HG03575 (cell line): ENCODE measurements at regions not wholly inside any gene's neighbourhood (a gene's known extent, or its start where the extent isn't known, plus 50 kb on each side); places are given as distances from the start of the nearest gene placed in this dataset.

Experiments
- ATAC-seq: cut with Tn5 transposase; IDR thresholded peaks from one replicate; pipeline ENCODE4 v1.9.1; 2021; ENCODE audit not compliant: unreplicated experiment, insufficient number of reproducible peaks, low FRiP score; ENCODE audit errors: extremely low read depth

GRCh38 chr1:234715252-234716014 is 105.5 kb upstream of the IRF2BP2 start:
- no peak for ATAC-seq

- no peak for ATAC-seq
Observed at GRCh38 chr1:234713859-234714258, 103.9 kb upstream of the IRF2BP2 start.

- ATAC-seq: no peak
Observed at GRCh38 chr1:234713440-234713839, 103.5 kb upstream of the IRF2BP2 start.

GRCh38 chr1:234712891-234713305 is 102.9 kb upstream of the IRF2BP2 start:
- ATAC-seq: no peak

- no peak for ATAC-seq
Observed at GRCh38 chr1:234710936-234711724, 101.2 kb upstream of the IRF2BP2 start.

GRCh38 chr1:234710381-234710780 is 100.4 kb upstream of the IRF2BP2 start:
- ATAC-seq: no peak

- no peak for ATAC-seq
Observed at GRCh38 chr1:234709473-234710228, 99.7 kb upstream of the IRF2BP2 start.

- no peak for ATAC-seq
Observed at GRCh38 chr1:234708700-234709395, 98.9 kb upstream of the IRF2BP2 start.

GRCh38 chr1:234707641-234708040 is 97.7 kb upstream of the IRF2BP2 start:
- ATAC-seq: no peak

- ATAC-seq: no peak
Observed at GRCh38 chr1:234706931-234707330, 97.0 kb upstream of the IRF2BP2 start.

- ATAC-seq: no peak
Observed at GRCh38 chr1:234706199-234706598, 96.2 kb upstream of the IRF2BP2 start.

- no peak for ATAC-seq
Observed at GRCh38 chr1:234705615-234706014, 95.6 kb upstream of the IRF2BP2 start.

- ATAC-seq: no peak
Observed at GRCh38 chr1:234704106-234704887, 94.3 kb upstream of the IRF2BP2 start.

GRCh38 chr1:234702342-234703000 is 92.5 kb upstream of the IRF2BP2 start:
- ATAC-seq: no peak

- ATAC-seq: no peak
Observed at GRCh38 chr1:234701737-234702341, 91.9 kb upstream of the IRF2BP2 start.

- peak; percentile 51 for ATAC-seq
Observed at GRCh38 chr1:234699795-234700665, 90.1 kb upstream of the IRF2BP2 start.

GRCh38 chr1:234698686-234699085 is 88.7 kb upstream of the IRF2BP2 start:
- ATAC-seq: no peak
